Activated T-helper 2 cell treated with anti-CD3 and anti-CD28 coated beads, Interferon-gamma antibody, Interleukin-2, Interleukin-4, amounts not matched to agents 10 μg/mL and 5 μg/mL and 100 μg/mL, durations not matched to agents 14 hours and 24 hours and 36 hours (primary cell): ENCODE measurements at regions not wholly inside any gene's neighbourhood (a gene's known extent, or its start where the extent isn't known, plus 50 kb on each side); places are given as distances from the start of the nearest gene placed in this dataset.
"Not testable (repeated sequence)": the region's sequence is repeated elsewhere in the genome, so short reads cannot be mapped to it uniquely, and the experiment has no call there.

Source experiments
- DNase-seq: peaks from one replicate; pipeline ENCODE4 v3.0.0; 2021; ENCODE audit warnings: low spot score
- H3K27ac Mint-ChIP-seq: one replicate; pipeline ENCODE4 v1.8.0; 2021; ENCODE audit warnings: mixed read lengths
- H3K27me3 Mint-ChIP-seq: one replicate; pipeline ENCODE4 v1.8.0; 2021; ENCODE audit warnings: low read depth, mixed read lengths
- H3K36me3 Mint-ChIP-seq: one replicate; pipeline ENCODE4 v1.8.0; 2021; ENCODE audit warnings: low read depth, mixed read lengths
- H3K4me1 Mint-ChIP-seq: one replicate; pipeline ENCODE4 v1.8.0; 2021; ENCODE audit warnings: low read depth, mixed read lengths
- H3K4me3 Mint-ChIP-seq: one replicate; pipeline ENCODE4 v1.8.0; 2021; ENCODE audit warnings: low read depth, mild to moderate bottlenecking, moderate library complexity, mixed read lengths
- H3K9me3 Mint-ChIP-seq: one replicate; pipeline ENCODE4 v1.8.0; 2021; ENCODE audit warnings: mixed read lengths
- intact Hi-C: fragments of 100-400 bp; cut with micrococcal nuclease; formaldehyde crosslinking; loops from one replicate; pipeline ENCODE4 v1.15.1; 2023

DNA sequence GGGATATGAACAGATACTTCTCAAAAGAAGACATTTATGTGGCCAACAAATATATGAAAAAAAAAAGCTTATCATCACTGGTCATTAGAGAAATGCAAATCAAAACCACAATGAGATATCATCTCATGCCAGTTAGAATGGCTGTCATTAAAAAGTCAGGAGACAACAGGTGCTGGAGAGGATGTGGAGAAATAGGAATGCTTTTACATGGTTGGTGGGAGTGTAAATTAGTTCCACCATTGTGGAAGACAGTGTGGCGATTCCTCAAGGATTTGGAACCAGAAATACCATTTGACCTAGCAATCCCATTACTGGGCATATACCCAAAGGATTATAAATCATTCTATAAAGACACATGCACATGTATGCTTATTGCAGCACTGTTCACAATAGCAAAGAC, 408.5 kb downstream of the RAP2B start:
- H3K36me3 Mint-ChIP-seq, intact Hi-C loops, H3K27me3 Mint-ChIP-seq, H3K4me3 Mint-ChIP-seq, H3K4me1 Mint-ChIP-seq, DNase-seq, H3K9me3 Mint-ChIP-seq, H3K27ac Mint-ChIP-seq: not testable (repeated sequence)

DNA sequence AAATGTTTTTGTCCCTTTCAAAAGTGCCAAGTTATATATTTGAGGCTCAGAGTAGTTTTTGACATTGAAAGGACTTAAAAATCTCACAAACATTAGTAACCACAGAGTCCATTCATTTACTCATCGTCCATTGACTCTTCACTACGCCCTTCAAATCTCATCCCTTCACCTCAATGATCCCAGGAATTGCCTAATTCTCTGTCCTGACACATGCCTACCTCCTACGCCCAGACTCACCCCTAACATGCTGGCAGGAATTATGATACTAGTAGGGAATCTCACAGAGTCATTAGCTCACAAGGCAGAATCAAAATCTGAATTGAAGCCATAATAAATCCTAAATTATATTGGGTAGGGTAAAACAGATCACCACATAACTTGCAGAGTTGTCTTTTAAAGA, 410.1 kb downstream of the RAP2B start:
- no peak for DNase-seq

GRCh38 chr3:153572654-153573053, 410.6 kb downstream of the RAP2B start:
- no peaks in the 10 kb centered on the region for H3K27me3 Mint-ChIP-seq

More for the DNA sequence above, 410.1 kb downstream of the RAP2B start:
- intact Hi-C loops, result no loop called here
- Mint-ChIP-seq H3K4me3 (no peak overlapping the region), H3K4me1 (peaks cover 2% of the 10 kb centered on the region), H3K27me3 (no peaks in the 10 kb centered on the region), H3K36me3 (no peaks in the 10 kb centered on the region), H3K27ac (no peak overlapping the region), H3K9me3 (peaks cover 7% of the 10 kb centered on the region)

GRCh38 chr3:153573481-153573880, 411.5 kb downstream of the RAP2B start:
- Mint-ChIP-seq H3K4me1 (peaks cover 2% of the 10 kb centered on the region), H3K9me3 (peaks cover 5% of the 10 kb centered on the region), H3K27me3 (no peaks in the 10 kb centered on the region), H3K36me3 (no peaks in the 10 kb centered on the region), H3K27ac (no peak overlapping the region), H3K4me3 (no peak overlapping the region)
- intact Hi-C loops, result no loop called here
- DNase-seq, result no peak

More at GRCh38 chr3:153572654-153573053, 410.6 kb downstream of the RAP2B start:
- no peak overlapping the region for H3K27ac Mint-ChIP-seq
- no peak overlapping the region for H3K4me3 Mint-ChIP-seq
- peaks cover 7% of the 10 kb centered on the region for H3K9me3 Mint-ChIP-seq
- H3K4me1 Mint-ChIP-seq, result peaks cover 2% of the 10 kb centered on the region
- H3K36me3 Mint-ChIP-seq, result no peaks in the 10 kb centered on the region
- no peak for DNase-seq
- intact Hi-C loops, result no loop called here

DNA sequence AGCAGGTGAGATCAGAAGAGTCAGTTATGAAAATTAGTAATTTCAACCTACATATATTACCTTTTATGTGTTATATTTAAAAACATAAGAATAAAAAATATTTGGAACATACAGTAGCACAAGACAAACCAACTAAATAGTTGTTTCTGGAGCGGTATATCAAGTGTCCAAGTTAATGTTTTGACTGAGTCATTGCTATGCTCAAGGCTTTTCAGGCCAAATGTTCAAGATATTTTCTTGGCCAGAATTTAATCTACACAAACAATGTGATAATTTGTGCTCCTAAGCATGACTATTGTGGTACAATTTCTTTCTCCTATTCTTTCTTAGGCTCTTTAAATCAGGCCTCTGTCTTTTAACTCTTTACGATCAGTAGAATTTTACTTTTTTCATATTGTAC, 412.4 kb downstream of the RAP2B start:
- intact Hi-C loops, result no loop called here
- DNase-seq, result no peak
- Mint-ChIP-seq H3K4me1 (peaks cover 2% of the 10 kb centered on the region), H3K4me3 (no peak overlapping the region), H3K27ac (no peak overlapping the region), H3K27me3 (no peaks in the 10 kb centered on the region), H3K36me3 (no peaks in the 10 kb centered on the region), H3K9me3 (peaks cover 4% of the 10 kb centered on the region)

DNA sequence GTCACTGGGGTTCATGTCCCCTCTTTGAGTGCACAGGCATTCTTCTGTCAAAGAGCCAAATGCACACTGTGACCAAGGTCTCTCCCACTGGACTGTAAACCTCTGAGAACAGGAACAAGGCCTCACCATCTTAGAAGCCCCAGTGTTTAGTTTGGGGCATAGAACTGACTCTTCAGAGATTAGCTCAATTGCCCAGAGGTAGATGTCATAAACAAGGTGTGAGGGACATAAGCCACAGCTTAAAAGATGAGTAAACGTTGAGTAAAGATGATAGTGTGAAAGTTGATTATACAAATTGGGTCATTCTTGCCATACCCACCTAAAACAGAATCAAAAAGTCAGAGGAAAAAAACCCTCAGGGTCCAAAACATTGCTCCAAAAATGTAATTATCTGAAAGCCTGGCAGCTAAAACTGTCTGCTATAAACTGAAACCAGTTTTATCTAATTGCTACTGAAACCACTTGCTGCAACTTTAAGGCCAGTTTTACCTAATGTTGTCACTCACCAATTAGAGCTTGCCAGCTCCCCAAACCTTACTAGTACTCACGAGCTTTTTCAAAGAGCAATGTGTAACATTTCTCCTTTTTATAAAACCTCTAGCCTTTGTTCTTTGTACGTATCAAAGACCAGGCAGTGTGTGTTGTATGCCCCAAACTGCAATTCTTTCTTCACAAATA, 415.2 kb downstream of the RAP2B start:
- Mint-ChIP-seq H3K4me1 (peaks cover 2% of the 10 kb centered on the region), H3K4me3 (no peak overlapping the region), H3K27me3 (no peaks in the 10 kb centered on the region), H3K36me3 (no peaks in the 10 kb centered on the region), H3K9me3 (no peaks in the 10 kb centered on the region), H3K27ac (no peak overlapping the region)
- DNase-seq, result no peak
- intact Hi-C loops, result no loop called here

DNA sequence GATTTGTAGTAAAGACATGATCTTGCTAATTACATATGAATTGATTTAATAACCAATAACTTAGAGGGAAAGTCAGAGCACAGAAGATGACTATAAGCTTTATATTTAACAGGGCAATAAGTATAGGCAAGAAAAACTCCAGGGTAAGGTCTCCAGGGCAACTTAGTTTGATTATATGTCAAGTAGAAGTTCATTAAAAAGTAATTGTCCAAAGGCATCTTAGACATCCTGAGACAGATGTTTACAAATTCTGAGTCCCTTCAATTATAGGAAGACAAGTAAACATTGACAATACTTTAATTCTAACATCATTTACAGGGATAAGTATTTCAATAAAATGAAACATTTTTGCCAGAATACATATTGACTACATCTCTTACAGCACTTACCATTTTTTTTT, 416.0 kb downstream of the RAP2B start:
- H3K36me3 Mint-ChIP-seq, result no peaks in the 10 kb centered on the region

GRCh38 chr3:153590051-153590450, 428.0 kb downstream of the RAP2B start:
- H3K9me3 Mint-ChIP-seq, result peaks cover 5% of the 10 kb centered on the region
- no peaks in the 10 kb centered on the region for H3K4me1 Mint-ChIP-seq
- no peaks in the 10 kb centered on the region for H3K36me3 Mint-ChIP-seq
- no peak overlapping the region for H3K27ac Mint-ChIP-seq
- no peaks in the 10 kb centered on the region for H3K27me3 Mint-ChIP-seq
- intact Hi-C loops, result no loop called here
- H3K4me3 Mint-ChIP-seq, result no peak overlapping the region
- no peak for DNase-seq

More for the DNA sequence above, 416.0 kb downstream of the RAP2B start:
- H3K27me3 Mint-ChIP-seq, result no peaks in the 10 kb centered on the region
- H3K27ac Mint-ChIP-seq, result no peak overlapping the region
- no peaks in the 10 kb centered on the region for H3K9me3 Mint-ChIP-seq
- peaks cover 2% of the 10 kb centered on the region for H3K4me1 Mint-ChIP-seq
- H3K4me3 Mint-ChIP-seq, result no peak overlapping the region
- intact Hi-C loops, result no loop called here
- DNase-seq, result no peak

DNA sequence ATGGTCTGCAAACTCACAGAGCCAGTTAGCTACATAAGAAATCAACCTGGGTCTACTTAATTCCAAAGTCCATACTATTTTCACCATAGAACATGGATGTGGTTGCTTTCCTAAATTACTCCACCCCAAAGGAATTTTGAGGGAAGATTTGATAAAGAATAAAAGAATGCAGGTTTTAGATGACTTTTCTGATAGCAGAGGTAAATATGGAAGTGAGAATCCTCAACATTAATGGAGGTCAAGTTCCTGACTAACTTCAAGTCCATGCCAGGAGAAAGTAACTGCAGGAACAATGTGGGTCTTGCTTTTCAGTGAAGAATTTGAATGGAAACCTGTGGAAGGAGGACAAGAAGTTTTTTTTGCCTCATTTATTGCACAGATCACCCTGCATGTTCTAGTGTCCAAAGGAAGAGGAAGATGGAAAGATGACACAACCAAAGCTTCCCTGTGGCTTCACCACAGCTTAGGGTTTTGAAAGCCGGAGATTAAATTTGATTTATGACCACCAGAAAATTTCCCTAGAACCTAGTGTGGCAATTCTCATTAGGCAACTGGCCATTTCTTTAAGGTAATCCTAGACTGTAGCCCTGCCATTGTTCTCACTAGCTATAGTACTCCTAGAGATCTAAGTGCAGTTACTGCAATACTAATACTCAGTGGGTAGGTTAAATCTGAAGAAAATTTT, 429.7 kb downstream of the RAP2B start:
- no peak for DNase-seq
- Mint-ChIP-seq H3K36me3 (no peaks in the 10 kb centered on the region), H3K4me1 (peaks cover 4% of the 10 kb centered on the region), H3K4me3 (no peak overlapping the region), H3K27ac (no peak overlapping the region), H3K27me3 (no peaks in the 10 kb centered on the region), H3K9me3 (peaks cover 4% of the 10 kb centered on the region)
- intact Hi-C loops, result no loop called here

DNA sequence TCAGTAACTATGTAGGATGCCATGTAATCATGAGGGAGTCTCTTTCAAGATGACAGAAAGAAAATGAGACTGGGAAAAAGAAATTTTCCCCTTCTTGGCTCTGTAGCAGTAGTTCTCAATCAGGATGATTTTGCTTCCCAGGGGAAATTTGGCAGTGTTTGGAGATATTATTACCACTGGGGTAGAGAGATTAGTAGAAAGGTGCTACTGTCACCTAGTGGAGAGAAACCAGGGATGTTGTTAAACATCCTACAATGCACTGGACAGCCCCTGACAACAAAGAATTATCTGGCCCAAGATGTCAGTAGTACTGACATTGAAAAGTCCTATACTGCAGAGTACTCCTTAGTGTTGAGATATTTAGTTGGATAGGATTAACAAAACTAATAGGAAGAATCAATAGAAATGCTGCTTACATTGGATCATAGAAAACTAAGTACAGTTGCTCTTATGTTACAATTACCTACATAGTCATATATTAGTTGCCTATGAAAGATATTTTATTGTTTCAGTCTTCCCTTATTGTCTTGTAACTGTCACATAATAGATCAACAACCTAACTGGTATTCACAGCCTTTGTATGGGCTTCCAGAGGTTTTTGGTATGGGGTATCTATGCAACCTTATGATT, 433.3 kb downstream of the RAP2B start:
- no peak for DNase-seq
- intact Hi-C loops, result loop anchor here (5.0 kb wide), 2 partner anchors 172 to 553 kb away; no protein-coding TSS in a partner anchor

DNA sequence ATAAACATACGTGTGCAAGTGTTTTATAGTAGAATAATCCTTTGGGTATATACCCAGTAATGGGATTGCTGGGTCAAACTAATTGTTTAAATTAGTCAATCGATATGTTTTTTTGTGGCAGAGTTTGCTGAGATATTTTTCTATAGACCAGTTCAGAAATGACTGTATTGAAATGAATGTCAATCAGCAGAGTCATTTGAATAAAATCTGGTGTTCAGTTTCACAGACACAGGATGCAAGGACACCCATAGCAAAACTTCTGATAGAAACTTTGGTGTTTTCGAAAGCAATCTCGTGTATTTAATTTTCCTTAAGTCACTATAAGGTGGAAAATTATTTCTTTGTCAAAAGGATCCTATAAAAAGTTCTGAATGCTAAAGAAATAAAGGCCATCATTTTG, 434.4 kb downstream of the RAP2B start:
- no peak for DNase-seq
- no peak overlapping the region for H3K27ac Mint-ChIP-seq
- no peaks in the 10 kb centered on the region for H3K27me3 Mint-ChIP-seq
- intact Hi-C loops, result loop anchor here (5.0 kb wide), 2 partner anchors 171 to 554 kb away; no protein-coding TSS in a partner anchor
- H3K9me3 Mint-ChIP-seq, result no peaks in the 10 kb centered on the region
- H3K4me3 Mint-ChIP-seq, result no peak overlapping the region
- H3K4me1 Mint-ChIP-seq, result peaks cover 7% of the 10 kb centered on the region
- H3K36me3 Mint-ChIP-seq, result no peaks in the 10 kb centered on the region

More for the DNA sequence above, 433.3 kb downstream of the RAP2B start:
- H3K9me3 Mint-ChIP-seq, result no peaks in the 10 kb centered on the region
- H3K4me3 Mint-ChIP-seq, result no peak overlapping the region
- no peaks in the 10 kb centered on the region for H3K27me3 Mint-ChIP-seq
- H3K4me1 Mint-ChIP-seq, result peaks cover 4% of the 10 kb centered on the region
- no peaks in the 10 kb centered on the region for H3K36me3 Mint-ChIP-seq
- H3K27ac Mint-ChIP-seq, result no peak overlapping the region

DNA sequence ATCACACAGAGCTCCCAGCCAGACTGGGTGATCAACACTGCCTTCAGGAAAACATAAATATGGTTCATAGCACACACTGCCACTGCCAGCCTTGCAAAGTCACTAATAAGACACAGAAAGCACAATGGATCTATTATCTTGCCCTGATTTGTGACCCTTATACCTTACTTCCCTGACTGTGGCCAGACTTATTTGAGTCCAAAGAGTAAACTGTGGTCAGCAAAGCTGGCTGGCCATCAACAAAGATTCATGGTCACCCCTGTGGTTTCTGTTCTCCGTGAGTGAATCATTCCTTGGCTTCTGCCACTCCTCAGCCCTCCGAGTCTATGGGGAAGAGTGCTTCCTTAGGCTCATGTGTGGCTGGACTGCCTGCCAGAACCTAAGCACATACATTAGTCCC, 437.7 kb downstream of the RAP2B start:
- Mint-ChIP-seq H3K9me3 (no peaks in the 10 kb centered on the region), H3K27ac (no peak overlapping the region), H3K36me3 (no peaks in the 10 kb centered on the region), H3K4me3 (no peak overlapping the region), H3K4me1 (peaks cover 7% of the 10 kb centered on the region), H3K27me3 (no peaks in the 10 kb centered on the region)
- DNase-seq, result no peak
- intact Hi-C loops, result loop anchor here (5.0 kb wide), 2 partner anchors 168 to 557 kb away; no protein-coding TSS in a partner anchor

DNA sequence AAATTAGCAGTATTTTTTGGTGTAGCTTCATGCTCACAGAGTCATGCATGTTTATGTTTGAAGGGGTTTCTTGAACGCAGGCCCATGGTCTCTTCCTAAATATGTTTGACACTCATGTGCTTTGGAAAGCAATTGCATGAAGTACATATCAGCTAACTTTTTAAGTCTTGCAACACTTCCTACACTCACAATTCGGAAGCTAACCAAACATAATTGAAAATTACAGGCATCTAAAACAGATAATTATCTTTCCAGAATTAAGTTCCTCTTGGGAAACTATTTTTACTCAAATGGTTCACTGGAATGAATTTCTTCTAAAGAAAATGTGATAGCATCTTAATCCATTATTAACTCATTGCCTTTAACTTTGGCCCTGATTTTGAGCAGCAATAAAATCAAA, 438.9 kb downstream of the RAP2B start:
- Mint-ChIP-seq H3K4me1 (peaks cover 7% of the 10 kb centered on the region), H3K9me3 (no peaks in the 10 kb centered on the region), H3K27ac (no peak overlapping the region), H3K4me3 (no peak overlapping the region), H3K36me3 (no peaks in the 10 kb centered on the region), H3K27me3 (no peaks in the 10 kb centered on the region)
- intact Hi-C loops, result no loop called here
- DNase-seq, result no peak
